Astrocyte (in vitro differentiated cells and primary cell): ENCODE measurements at regions not wholly inside any gene's neighbourhood (a gene's known extent, or its start where the extent isn't known, plus 50 kb on each side); places are given as distances from the start of the nearest gene placed in this dataset.

Experiments used
- DNase-seq: peaks from one replicate; pipeline ENCODE4 v3.0.0-alpha.2; 2010; ENCODE audit warnings: low read depth
- FAIRE-seq: peaks from 2 replicates; lab custom pipeline; 2011; peaks lifted over from hg19 to GRCh38; lab: Jason Lieb, UNC
- H2AFZ ChIP-seq: 2 replicates; pipeline ENCODE4 v1.6.0; 2012; ENCODE audit warnings: low read depth, low read length, inconsistent platforms
- H3K27ac ChIP-seq: 2 replicates; pipeline ENCODE4 v1.5.1; 2011; ENCODE audit warnings: low read depth, low read length, inconsistent platforms
- H3K27me3 ChIP-seq: 2 replicates; pipeline ENCODE4 v1.6.0; 2011; ENCODE audit warnings: low read length, inconsistent platforms; ENCODE audit not compliant: insufficient read depth
- H3K36me3 ChIP-seq: 2 replicates; pipeline ENCODE4 v1.5.1; 2011; ENCODE audit warnings: low read length, inconsistent platforms; ENCODE audit not compliant: insufficient read depth
- H3K4me1 ChIP-seq: 2 replicates; pipeline ENCODE4 v1.5.1; 2011; ENCODE audit warnings: low read length, inconsistent platforms; ENCODE audit not compliant: insufficient read depth
- H3K4me2 ChIP-seq: 2 replicates; pipeline ENCODE4 v1.6.0; 2012; ENCODE audit warnings: low read length, inconsistent platforms
- H3K4me3 ChIP-seq: 2 replicates; pipeline ENCODE4 v1.5.1; 2011; ENCODE audit warnings: low read depth, mild to moderate bottlenecking, low read length, inconsistent platforms; ENCODE audit not compliant: insufficient read depth
- H3K79me2 ChIP-seq: 2 replicates; pipeline ENCODE4 v1.6.0; 2012; ENCODE audit warnings: mild to moderate bottlenecking, low read length, inconsistent platforms; ENCODE audit not compliant: insufficient read depth
- H3K9ac ChIP-seq: 2 replicates; pipeline ENCODE4 v1.6.0; 2012; ENCODE audit warnings: mild to moderate bottlenecking, low read length, inconsistent platforms
- H3K9me3 ChIP-seq: 2 replicates; pipeline ENCODE4 v1.5.1; 2012; ENCODE audit warnings: low read depth, mild to moderate bottlenecking, low read length, inconsistent platforms; ENCODE audit not compliant: insufficient read depth
- H4K20me1 ChIP-seq: 2 replicates; pipeline ENCODE4 v1.6.0; 2012; ENCODE audit warnings: low read length, inconsistent platforms; ENCODE audit not compliant: insufficient read depth
- H3K27ac Mint-ChIP-seq: one replicate; pipeline ENCODE4 v1.8.0; 2021; ENCODE audit warnings: mild to moderate bottlenecking, mixed read lengths; ENCODE audit not compliant: unreplicated experiment
- H3K27me3 Mint-ChIP-seq: one replicate; pipeline ENCODE4 v1.8.0; 2021; ENCODE audit warnings: low read depth, mixed read lengths; ENCODE audit not compliant: unreplicated experiment
- H3K36me3 Mint-ChIP-seq: one replicate; pipeline ENCODE4 v1.8.0; 2021; ENCODE audit warnings: low read depth, mixed read lengths; ENCODE audit not compliant: unreplicated experiment
- H3K4me1 Mint-ChIP-seq: one replicate; pipeline ENCODE4 v1.8.0; 2021; ENCODE audit warnings: low read depth, mixed read lengths; ENCODE audit not compliant: unreplicated experiment
- H3K4me3 Mint-ChIP-seq: one replicate; pipeline ENCODE4 v1.8.0; 2021; ENCODE audit warnings: mild to moderate bottlenecking, moderate library complexity, mixed read lengths; ENCODE audit not compliant: unreplicated experiment
- H3K9me3 Mint-ChIP-seq: one replicate; pipeline ENCODE4 v1.8.0; 2021; ENCODE audit warnings: mild to moderate bottlenecking, mixed read lengths; ENCODE audit not compliant: unreplicated experiment
- CTCF ChIP-seq: IDR thresholded peaks from 2 replicates; pipeline ENCODE4 v1.5.1; 2011; ENCODE audit warnings: low read depth, mild to moderate bottlenecking, inconsistent platforms, low read length, moderate library complexity; ENCODE audit not compliant: insufficient read depth
- EZH2 ChIP-seq: IDR thresholded peaks from 2 replicates; pipeline ENCODE4 v1.6.1; 2012; ENCODE audit warnings: mild to moderate bottlenecking, low read length, inconsistent platforms; ENCODE audit not compliant: insufficient read depth

GRCh38 chr18:29328932-29329331 is 1152.0 kb upstream of the CDH2 start:
- Histone ChIP-seq H3K4me1 (no peaks in the 10 kb centered on the region), H4K20me1 (no peaks in the 10 kb centered on the region), H3K4me3 (no peak overlapping the region), H3K79me2 (no peaks in the 10 kb centered on the region), H3K9me3 (no peaks in the 10 kb centered on the region), H3K36me3 (no peaks in the 10 kb centered on the region), H3K27ac (no peak overlapping the region), H3K4me2 (no peak overlapping the region), H3K27me3 (no peaks in the 10 kb centered on the region), H3K9ac (no peak overlapping the region), H2AFZ (no peak overlapping the region)
- no peaks in the 10 kb centered on the region for H3K27me3 Mint-ChIP-seq
- no peak overlapping the region for H3K4me3 Mint-ChIP-seq
- no peak for DNase-seq
- no peak for TF ChIP-seq CTCF
- TF ChIP-seq EZH2: no peak
- no peaks in the 10 kb centered on the region for H3K4me1 Mint-ChIP-seq
- peaks cover 10% of the 10 kb centered on the region for H3K9me3 Mint-ChIP-seq
- FAIRE-seq: no peak
- H3K36me3 Mint-ChIP-seq: no peaks in the 10 kb centered on the region
- H3K27ac Mint-ChIP-seq: no peak overlapping the region

GRCh38 chr18:29326214-29326613 is 1149.3 kb upstream of the CDH2 start:
- FAIRE-seq (no peak), DNase-seq (no peak)
- Histone ChIP-seq H2AFZ (no peak overlapping the region), H3K9me3 (no peaks in the 10 kb centered on the region), H3K79me2 (no peaks in the 10 kb centered on the region), H3K27me3 (no peaks in the 10 kb centered on the region), H4K20me1 (no peaks in the 10 kb centered on the region), H3K27ac (no peak overlapping the region), H3K9ac (no peak overlapping the region), H3K4me3 (no peak overlapping the region), H3K36me3 (no peaks in the 10 kb centered on the region), H3K4me2 (no peak overlapping the region), H3K4me1 (no peaks in the 10 kb centered on the region)
- H3K36me3 Mint-ChIP-seq: no peaks in the 10 kb centered on the region
- no peak for TF ChIP-seq CTCF
- TF ChIP-seq EZH2: no peak
- H3K4me1 Mint-ChIP-seq: no peaks in the 10 kb centered on the region
- H3K9me3 Mint-ChIP-seq: peaks cover 10% of the 10 kb centered on the region
- H3K27me3 Mint-ChIP-seq: no peaks in the 10 kb centered on the region
- H3K4me3 Mint-ChIP-seq: no peak overlapping the region
- no peak overlapping the region for H3K27ac Mint-ChIP-seq

GRCh38 chr18:29321561-29321960 is 1144.6 kb upstream of the CDH2 start:
- Histone ChIP-seq H3K9ac (no peak overlapping the region), H3K27ac (no peak overlapping the region), H3K27me3 (no peaks in the 10 kb centered on the region), H3K4me3 (no peak overlapping the region), H3K9me3 (no peaks in the 10 kb centered on the region), H4K20me1 (no peaks in the 10 kb centered on the region), H3K79me2 (no peaks in the 10 kb centered on the region), H2AFZ (no peak overlapping the region), H3K36me3 (no peaks in the 10 kb centered on the region), H3K4me2 (no peak overlapping the region), H3K4me1 (no peaks in the 10 kb centered on the region)
- DNase-seq (no peak), FAIRE-seq (no peak)
- H3K9me3 Mint-ChIP-seq: no peaks in the 10 kb centered on the region
- no peaks in the 10 kb centered on the region for H3K4me1 Mint-ChIP-seq
- TF ChIP-seq CTCF: no peak
- no peak for TF ChIP-seq EZH2
- no peaks in the 10 kb centered on the region for H3K27me3 Mint-ChIP-seq
- no peak overlapping the region for H3K4me3 Mint-ChIP-seq
- H3K36me3 Mint-ChIP-seq: no peaks in the 10 kb centered on the region
- H3K27ac Mint-ChIP-seq: no peak overlapping the region
